ENCODE measurements at regions not wholly inside any gene's neighbourhood (a gene's known extent, or its start where the extent isn't known, plus 50 kb on each side); places are given as distances from the start of the nearest gene placed in this dataset.

DNA sequence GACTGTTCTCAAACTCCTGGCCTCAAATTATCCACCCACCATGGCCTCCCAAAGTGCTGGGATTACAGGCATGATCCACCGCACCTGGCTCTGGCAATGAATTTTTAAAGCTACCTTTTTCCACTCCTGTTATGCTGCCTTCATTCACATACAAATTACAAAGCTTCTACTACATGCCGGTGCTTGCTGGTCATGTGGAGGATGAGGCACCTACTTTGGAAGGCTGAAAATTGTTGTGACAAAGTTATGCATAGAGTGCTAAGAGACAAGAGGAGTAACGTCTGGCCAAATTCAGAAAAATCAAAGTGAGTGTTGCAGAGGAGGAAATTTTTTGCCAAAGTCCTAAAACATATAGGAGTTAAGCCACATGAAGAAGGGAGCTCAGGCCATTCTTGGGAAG is 191.7 kb upstream of the PPFIA2 start:
- DNase-seq = no peak

- no peak for DNase-seq
Measured at GRCh38 chr12:81949841-81950308, 190.7 kb upstream of the PPFIA2 start.

DNA sequence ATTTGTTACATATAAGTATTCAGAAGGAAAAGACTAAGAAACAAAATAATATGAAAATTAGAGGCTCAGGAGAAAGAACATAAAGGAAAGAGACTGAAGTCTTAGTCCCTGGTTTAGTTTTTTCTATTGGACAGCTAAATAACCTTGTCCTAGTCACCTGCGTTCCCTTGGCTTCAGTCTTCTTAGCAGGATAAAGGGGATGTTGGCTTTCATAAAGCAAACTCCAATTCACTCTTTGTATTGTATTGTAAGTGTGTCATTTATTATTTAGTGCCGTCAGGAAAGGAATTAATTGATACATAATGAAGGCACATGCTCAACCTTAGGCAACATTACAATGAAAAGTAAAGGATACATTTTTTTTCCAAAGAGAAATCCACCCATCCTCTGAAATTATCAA is 190.3 kb upstream of the PPFIA2 start:
- DNase-seq = no peak

- no peak for DNase-seq
Measured at GRCh38 chr12:81944886-81945285, 185.7 kb upstream of the PPFIA2 start.

DNA sequence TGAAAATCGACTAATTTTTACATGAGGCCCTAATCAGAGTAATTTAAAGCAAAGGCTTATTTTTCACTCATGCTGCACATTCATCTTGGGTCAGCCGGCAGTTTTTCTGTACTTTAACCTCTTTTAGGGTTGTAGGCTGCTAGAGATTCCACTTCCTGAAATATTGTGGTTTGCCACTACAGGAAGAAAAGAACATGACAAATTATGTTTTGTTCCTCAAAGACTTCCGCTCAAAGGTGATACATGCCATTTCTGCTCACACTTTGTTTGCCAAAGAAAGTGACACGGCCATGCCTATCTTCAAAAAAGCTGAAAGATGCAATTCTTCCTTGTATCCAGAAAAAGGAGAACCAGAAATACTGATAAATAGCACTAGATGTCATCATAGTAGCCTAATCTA is 183.4 kb upstream of the PPFIA2 start:
- no peak for DNase-seq

DNA sequence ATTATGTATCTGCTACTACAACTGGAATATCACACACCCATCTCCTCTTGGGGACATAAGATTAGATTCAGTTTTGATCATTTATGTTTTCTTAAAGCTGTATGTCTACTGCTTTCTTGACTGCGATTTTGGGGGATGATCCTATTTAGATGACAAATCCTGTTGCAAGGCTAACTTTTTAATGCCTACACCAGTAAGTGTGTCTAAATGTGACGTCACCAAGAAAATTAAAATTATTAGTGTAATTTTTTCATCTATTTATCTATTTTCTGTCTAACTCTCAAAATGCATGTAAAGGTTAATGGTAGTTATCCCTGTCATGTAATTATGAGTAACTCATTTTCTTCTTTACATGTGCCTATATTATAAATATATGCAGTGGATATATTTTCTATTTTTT is 170.9 kb upstream of the PPFIA2 start:
- DNase-seq = no peak

- DNase-seq = no peak
Measured at GRCh38 chr12:81896771-81897170, 137.6 kb upstream of the PPFIA2 start.

DNA sequence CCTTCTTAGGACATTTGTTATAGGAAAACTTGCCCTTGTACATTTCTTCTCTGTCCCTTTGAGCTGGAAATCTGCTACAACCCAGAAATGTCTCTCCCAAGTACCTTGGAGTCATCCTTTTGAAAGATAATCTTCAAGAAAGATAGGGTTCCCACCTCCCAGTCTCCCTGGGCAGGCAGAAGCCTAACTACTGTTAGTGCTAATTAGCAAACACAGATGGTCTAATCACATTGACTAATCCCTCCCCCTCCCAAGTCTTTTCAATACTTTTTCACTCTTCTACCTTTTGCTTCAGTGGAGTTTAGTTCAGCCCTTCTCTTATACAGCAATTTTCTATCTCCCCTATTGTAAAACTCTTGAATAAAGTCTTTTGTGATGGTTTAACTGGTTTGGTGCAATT is 129.8 kb upstream of the PPFIA2 start:
- no peak for DNase-seq

DNA sequence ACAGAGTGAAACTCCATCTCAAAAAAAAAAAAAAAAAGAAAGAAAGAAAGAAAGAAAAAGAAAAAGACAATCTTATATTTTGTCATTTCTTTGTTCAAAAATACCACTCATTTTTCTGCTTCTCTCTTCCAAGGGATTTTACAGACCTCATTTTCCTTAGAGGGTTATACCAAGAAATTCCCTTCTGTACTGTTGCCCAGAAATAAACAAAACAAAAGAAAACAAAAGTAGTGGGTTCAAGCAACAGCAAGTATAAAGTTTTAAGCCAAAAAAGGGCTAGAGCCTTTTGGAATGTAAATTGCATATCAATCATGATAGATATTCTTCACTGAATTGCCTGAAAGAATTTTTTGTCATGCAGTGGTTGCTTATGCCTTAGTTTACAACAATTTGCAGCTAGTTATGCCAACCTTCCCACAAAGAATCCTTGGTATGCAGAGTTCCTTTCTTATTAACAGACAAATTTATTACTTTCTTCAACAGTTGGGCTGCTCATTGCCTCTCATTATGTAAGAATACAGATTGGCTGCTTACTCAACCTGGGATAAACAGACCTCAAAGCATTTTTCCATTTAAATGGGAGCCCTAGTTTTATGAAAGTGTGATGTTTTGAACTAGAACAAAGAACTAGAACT is 129.1 kb upstream of the PPFIA2 start:
- no peak for DNase-seq

GRCh38 chr12:81874586-81874985 is 115.4 kb upstream of the PPFIA2 start:
- no peak for DNase-seq

GRCh38 chr12:81874166-81874565 is 115.0 kb upstream of the PPFIA2 start:
- no peak for DNase-seq

DNA sequence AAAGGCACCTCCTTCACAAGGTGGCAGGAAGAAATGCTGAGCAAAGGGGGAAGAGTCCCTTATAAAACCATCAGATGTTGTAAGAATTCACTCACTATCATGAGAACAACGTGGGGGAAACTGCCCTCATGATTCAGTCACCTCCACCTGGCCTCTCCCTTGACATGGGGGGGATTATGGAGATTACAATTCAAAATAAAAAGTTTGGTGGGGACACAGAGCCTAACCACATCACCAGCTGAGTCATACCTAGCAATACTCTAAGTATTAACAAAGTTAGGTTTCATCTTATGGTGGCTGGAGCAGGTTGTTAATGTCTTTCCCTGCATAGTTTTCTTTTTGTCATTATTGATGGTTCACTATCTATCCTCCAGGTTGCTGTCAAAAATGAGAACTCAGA is 113.2 kb upstream of the PPFIA2 start:
- no peak for DNase-seq

- no peak for DNase-seq
Measured at GRCh38 chr12:81866081-81866480, 106.9 kb upstream of the PPFIA2 start.

GRCh38 chr12:81863406-81863805 is 104.3 kb upstream of the PPFIA2 start:
- no peak for DNase-seq

- DNase-seq = no peak
Measured at GRCh38 chr12:81859521-81859920, 100.4 kb upstream of the PPFIA2 start.

DNA sequence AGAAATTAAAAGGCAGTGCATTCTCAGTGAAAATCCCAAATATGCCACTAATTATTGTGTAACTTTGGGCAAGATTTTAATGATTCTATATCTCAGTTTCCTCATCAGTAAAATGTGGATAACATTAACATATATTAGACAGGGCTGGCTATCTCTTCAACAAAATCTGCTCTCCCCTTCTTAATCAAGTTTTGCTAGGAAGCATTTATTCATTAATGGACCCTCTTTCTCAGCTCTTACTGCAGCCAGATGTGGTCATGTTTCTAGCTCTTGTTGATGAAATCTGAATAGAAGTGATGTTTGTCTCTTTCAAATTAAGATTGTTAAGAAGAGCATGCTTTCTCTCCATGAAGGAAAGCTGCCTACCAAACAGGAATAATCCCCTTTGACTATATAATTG is 84.4 kb upstream of the PPFIA2 start:
- DNase-seq = no peak

- DNase-seq = no peak
Measured at GRCh38 chr12:81835783-81836182, 76.6 kb upstream of the PPFIA2 start.

GRCh38 chr12:81819991-81820633 is 61.0 kb upstream of the PPFIA2 start:
- DNase-seq = no peak

GRCh38 chr12:81815611-81816010 is 56.5 kb upstream of the PPFIA2 start:
- no peak for DNase-seq

- no peak for DNase-seq
Measured at GRCh38 chr12:81811778-81812125, 52.6 kb upstream of the PPFIA2 start.

DNA sequence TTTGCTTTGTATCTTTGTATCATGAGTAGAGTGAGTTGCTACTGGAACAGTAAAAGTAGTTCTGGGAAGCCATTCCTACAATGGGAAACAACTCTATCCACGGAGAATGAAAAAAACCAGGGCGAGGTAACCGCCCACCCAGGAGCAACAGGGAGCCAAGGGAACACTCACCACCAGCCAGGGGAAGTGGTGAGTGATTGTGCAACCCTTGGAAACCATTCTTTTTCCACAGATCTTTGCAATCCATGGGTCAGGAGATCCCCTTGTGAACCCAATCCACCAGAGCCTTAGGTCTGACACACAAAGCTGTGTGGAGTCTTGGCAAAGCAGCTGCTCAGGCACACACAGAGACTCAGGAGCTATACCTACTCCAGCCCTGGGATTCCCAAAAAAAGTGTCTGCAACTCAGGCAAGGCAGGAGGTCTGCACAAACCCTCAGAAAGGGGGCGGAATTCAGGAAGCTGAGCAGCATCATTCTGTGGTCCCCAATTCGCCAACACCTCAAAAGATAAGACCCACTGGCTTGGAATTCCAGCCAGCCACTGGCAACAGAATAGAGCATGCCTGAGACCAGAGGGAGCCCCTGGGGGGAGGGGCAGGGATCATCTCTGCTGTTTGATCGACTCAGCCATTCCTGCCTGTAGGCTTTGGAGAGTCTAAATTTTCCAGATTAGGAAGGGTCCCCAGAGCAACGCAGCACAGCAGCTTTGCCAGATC is 52.1 kb upstream of the PPFIA2 start:
- DNase-seq = no peak

GRCh38 chr12:81809829-81810595 is 50.9 kb upstream of the PPFIA2 start:
- no peak for DNase-seq

DNA sequence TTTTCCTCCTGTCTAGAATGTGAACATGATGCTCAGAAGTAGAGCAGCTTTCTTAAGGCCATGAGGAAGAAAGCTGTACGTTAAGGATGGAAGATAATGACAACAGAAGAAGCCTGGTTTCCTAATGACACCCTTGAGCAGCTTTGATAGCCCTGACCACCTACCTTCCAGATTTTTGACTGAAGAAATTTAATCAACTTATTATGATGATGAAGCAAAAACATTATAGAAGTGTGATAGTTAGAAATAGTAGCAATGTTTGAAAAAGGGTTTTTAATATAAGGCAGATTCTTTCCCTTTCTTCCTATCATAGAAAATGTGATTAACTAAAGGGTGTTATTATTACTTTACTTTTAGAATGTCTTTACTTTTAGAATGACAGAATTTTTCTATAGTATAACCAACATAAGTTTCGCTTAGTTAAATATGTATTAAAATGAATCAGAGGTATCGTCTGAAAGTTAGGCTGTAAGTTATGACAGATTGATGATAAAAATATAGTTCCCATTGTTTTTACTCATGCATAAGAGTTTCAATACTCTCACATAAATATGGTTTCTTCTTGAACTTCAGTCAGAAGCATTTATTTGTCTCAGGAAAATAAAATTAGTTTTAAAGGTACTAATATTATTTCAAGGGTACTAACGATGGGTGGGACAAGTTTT is 50.1 kb upstream of the PPFIA2 start:
- DNase-seq = no peak

All from activated T-cell treated with anti-CD3 and anti-CD28 coated beads for 4 hours (primary cell).